Mammary epithelial cell (primary cell): ENCODE measurements at regions not wholly inside any gene's neighbourhood (a gene's known extent, or its start where the extent isn't known, plus 50 kb on each side); places are given as distances from the start of the nearest gene placed in this dataset.

Experiments used
- CTCF ChIP-seq, 2 donors: IDR thresholded peaks in 1 of 2; conservative IDR thresholded peaks in 1 of 2; 2 replicates each; pipeline ENCODE4 v1.5.1; 2011 to 2012; ENCODE audit warnings: inconsistent platforms in 2 of 2, low read length in 2 of 2, mild to moderate bottlenecking in 2 of 2, control low read depth in 1 of 2, low read depth in 1 of 2; ENCODE audit not compliant: insufficient read depth in 1 of 2; ENCODE audit errors: extremely low read depth in 1 of 2
- EZH2 ChIP-seq: IDR thresholded peaks from 2 replicates; pipeline ENCODE4 v1.6.1; 2012; ENCODE audit warnings: low read length, inconsistent platforms, borderline replicate concordance

- TF ChIP-seq CTCF (conservative IDR thresholded peaks at IDR 0.05 in 1 of 2, IDR thresholded peaks at IDR 0.05 in 1 of 2; ENCODE audit: extremely low read depth in 1 of 2, insufficient read depth in 1 of 2, low read depth in 1 of 2, low read length in 2 of 2) (no peak), EZH2 (no peak)
These were observed 204.3 kb downstream of the SUCLA2 start for GRCh38 chr13:47796816-47797215.
